ENCODE measurements at regions not wholly inside any gene's neighbourhood (a gene's known extent, or its start where the extent isn't known, plus 50 kb on each side); places are given as distances from the start of the nearest gene placed in this dataset.
"Not testable (repeated sequence)": the region's sequence is repeated elsewhere in the genome, so short reads cannot be mapped to it uniquely, and the experiment has no call there.

DNA sequence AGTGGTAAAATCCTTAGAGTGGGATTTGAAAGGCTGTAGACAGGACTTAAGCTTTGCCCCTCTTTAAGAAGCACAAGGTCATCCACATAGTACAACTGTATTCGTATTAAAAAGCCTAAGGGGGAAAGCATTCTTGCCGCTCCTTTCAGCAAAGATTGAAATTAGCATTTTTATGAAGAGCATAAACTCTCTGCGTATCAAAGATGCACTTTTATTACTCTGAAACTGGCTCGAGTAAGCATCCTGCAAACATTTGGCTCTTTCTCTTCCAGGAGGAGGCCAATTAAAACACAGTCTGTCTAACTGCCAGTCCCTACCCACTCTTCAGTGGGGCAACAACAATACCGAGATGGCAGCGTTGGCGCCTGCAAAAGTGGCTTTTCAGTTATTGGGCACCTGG lies 192.5 kb upstream of the TPRG1 start:
- TF ChIP-seq, protein P1, sequence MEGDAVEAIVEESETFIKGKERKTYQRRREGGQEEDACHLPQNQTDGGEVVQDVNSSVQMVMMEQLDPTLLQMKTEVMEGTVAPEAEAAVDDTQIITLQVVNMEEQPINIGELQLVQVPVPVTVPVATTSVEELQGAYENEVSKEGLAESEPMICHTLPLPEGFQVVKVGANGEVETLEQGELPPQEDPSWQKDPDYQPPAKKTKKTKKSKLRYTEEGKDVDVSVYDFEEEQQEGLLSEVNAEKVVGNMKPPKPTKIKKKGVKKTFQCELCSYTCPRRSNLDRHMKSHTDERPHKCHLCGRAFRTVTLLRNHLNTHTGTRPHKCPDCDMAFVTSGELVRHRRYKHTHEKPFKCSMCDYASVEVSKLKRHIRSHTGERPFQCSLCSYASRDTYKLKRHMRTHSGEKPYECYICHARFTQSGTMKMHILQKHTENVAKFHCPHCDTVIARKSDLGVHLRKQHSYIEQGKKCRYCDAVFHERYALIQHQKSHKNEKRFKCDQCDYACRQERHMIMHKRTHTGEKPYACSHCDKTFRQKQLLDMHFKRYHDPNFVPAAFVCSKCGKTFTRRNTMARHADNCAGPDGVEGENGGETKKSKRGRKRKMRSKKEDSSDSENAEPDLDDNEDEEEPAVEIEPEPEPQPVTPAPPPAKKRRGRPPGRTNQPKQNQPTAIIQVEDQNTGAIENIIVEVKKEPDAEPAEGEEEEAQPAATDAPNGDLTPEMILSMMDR (IDR thresholded peaks at IDR 0.05; ENCODE audit: borderline replicate concordance, insufficient read depth, low read depth, low read length) = no peak
- no peak overlapping the region for H3K4me3 ChIP-seq (ENCODE audit: low read depth, low read length)

DNA sequence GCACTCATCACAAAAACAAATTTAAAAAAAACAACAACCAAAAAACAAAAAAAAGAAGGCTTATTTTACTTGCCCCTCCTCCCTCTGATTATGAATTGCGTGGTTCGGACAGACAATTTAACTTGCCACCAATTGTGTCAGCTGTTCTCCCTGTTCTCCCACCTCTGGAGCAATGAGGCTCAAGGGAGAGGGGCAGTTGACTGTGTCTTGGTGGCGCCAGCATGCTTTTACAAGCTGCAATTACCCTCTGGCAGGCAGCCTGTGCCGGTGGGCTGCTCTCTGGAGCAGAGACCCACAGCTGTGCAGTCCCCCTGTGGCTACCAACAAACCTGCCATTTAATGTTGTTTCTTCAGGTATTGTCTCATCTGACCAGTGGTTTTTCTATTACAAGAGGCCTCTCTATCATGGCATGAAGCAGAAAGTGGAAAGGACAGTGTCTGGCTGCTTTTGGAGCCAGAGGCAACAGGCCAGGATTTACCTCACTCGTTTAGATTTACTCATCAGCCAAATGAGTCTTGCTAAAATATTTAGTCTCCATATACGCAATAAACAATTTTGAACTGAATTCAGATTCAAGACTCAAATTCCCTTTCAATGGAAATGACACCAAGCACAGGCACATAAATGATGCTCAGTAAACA lies 192.0 kb upstream of the TPRG1 start:
- no peak overlapping the region for H3K4me3 ChIP-seq (ENCODE audit: low read depth, low read length)
- TF ChIP-seq, protein P1 (IDR thresholded peaks at IDR 0.05; ENCODE audit: borderline replicate concordance, insufficient read depth, low read depth, low read length) = no peak

DNA sequence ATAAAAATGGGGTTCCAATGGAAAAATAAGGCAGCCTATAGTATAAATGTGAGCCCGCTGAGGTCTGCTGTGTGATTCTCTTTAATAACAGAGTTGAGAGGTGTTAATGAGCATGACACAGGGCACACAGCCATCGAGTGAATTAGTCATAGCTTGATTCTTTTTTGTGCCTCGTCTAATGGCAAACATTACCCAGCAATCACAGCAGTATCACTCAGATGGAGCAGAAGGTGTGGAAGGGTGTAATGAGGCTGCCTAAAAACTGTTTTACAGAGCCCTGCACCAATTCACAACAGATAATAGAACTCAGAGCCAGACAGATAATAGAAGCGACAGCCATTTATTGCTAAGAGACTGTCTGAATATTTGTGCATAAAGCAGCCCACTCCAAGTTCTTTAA lies 178.6 kb upstream of the TPRG1 start:
- H3K4me3 ChIP-seq (ENCODE audit: low read depth, low read length) = no peak overlapping the region
- TF ChIP-seq, protein P1 (IDR thresholded peaks at IDR 0.05; ENCODE audit: borderline replicate concordance, insufficient read depth, low read depth, low read length) = no peak

DNA sequence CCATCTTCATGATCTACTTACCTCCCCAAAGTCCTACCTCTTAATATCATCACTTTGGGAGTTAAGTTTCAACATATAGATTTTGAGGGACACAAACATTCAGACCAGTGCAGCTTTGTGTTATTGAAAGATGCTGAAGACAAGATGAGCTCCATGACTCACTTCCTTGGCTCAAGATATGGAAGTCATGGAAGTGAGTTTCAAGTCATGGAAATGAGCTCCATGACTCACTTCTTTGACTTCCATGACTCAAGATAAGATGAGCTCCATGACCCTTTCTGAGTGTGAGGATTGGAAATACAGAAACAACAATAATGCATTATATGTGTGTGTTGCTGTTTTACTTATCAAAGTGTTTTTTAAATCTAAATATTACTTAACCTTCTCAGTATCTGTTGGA lies 170.2 kb upstream of the TPRG1 start:
- no peak overlapping the region for H3K4me3 ChIP-seq (ENCODE audit: low read depth, low read length)
- TF ChIP-seq, protein P1 (IDR thresholded peaks at IDR 0.05; ENCODE audit: borderline replicate concordance, insufficient read depth, low read depth, low read length) = no peak

DNA sequence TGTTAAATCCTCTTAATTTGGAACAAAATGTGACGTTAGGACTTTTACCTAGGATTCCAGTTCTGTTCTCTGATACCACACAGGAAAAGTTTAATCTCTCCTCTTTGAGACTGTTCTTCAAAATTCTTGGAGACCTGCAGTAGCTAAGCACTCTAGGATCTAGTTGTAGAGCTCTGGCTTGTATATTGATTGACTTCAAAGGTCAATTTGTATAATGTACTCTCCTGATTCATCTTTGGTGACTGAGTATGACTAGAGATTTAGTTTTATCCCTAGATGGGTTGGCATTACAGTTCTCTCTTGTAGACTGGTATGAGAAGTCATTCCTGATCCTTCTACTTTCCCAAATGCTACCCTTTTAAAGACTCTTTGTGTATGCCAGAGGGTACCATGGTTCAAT lies 168.4 kb upstream of the TPRG1 start:
- no peak overlapping the region for H3K4me3 ChIP-seq (ENCODE audit: low read depth, low read length)
- TF ChIP-seq, protein P1 (IDR thresholded peaks at IDR 0.05; ENCODE audit: borderline replicate concordance, insufficient read depth, low read depth, low read length) = no peak

DNA sequence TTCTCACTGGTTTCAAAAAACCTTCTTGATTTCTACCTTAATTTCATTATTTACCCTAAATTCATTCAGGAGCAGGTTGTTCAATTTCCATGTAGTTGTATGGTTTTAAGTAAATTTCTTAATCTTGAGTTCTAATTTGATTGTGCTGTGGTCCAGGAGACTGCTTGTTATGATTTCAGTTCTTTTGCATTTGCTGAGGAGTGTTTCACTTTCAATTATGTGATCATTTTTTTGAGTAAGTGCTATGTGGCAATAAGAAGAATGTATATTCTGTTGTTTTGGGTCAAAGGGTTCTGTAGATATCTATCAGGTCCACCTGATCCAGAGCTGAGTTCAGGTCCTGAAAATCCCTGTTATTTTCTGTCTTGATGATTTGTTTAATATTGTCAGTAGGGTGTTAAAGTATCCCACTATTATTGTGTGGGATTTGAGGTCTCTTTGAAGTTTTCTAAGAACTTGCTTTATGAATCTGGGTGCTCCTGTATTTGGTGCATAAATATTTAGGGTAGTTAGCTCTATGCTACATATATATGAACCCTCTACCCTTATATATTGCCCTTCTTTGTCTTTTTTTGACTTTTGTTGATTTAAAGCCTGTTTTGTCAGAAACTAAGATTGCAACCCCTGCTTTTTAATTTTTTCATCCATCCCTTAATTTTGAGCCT lies 158.4 kb upstream of the TPRG1 start:
- TF ChIP-seq, protein P1 (IDR thresholded peaks at IDR 0.05; ENCODE audit: borderline replicate concordance, insufficient read depth, low read depth, low read length) = no peak
- H3K4me3 ChIP-seq (ENCODE audit: low read depth, low read length) = no peak overlapping the region

DNA sequence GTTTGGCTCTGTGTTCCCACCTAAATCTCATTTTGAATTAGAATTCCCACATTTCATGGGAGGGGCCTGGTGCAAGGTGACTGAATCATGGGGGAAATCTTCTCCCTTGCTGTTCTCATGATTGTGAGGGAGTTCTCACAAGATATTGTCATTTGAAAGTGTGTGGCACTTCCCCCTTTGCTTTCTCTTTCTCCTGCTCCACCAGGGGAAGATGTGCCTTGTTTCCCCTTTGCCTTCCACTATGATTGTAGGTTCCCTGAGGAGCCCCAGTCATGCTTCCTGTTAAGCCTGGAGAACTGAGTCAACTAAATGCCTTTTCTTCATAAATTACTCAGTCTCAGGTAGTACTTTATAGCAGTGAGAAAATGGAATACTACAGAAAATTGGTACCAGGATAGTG lies 157.2 kb upstream of the TPRG1 start:
- H3K4me3 ChIP-seq (ENCODE audit: low read depth, low read length) = no peak overlapping the region
- TF ChIP-seq, protein P1 (IDR thresholded peaks at IDR 0.05; ENCODE audit: borderline replicate concordance, insufficient read depth, low read depth, low read length) = no peak

DNA sequence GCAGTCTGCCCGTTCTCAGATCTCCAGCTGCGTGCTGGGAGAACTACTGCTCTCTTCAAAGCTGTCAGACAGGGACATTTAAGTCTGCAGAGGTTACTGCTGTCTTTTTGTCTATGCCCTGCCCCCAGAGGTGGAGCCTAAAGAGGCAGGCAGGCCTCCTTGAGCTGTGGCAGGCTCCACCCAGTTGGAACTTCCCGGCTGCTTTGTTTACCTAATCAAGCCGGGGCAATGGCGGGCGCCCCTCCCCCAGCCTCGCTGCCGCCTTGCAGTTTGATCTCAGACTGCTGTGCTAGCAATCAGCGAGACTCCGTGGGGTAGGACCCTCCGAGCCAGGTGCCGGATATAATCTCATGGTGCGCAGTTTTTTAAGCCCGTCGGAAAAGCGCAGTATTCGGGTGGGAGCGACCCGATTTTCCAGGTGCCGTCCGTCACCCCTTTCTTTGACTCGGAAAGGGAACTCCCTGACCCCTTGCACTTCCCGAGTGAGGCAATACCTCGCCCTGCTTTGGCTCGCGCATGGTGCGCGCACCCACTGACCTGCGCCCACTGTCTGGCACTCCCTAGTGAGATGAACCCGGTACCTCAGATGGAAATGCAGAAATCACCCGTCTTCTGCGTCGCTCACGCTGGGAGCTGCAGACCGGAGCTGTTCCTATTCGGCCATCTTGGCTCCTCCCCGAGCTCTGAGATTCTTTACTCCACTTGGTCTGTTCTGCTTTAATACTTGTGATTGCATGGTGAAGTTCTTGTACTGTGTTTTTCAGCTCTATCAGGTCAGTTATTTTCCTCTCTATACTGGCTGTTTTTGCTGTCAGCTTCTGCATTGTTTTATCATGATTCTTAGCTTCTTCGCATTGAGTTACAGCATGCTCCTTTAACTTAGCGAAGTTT lies 148.9 kb upstream of the TPRG1 start:
- not testable (repeated sequence) for H3K4me3 ChIP-seq (ENCODE audit: low read depth, low read length)

Data from GM12875 (cell line).